Stimulated activated memory B cell treated with anti-CD40 and anti-IgM and Interleukin-4, amounts not matched to agents 10 μg/mL and 1 μg/mL and 100 μg/mL, for 72 hours (primary cell): ENCODE measurements at regions not wholly inside any gene's neighbourhood (a gene's known extent, or its start where the extent isn't known, plus 50 kb on each side); places are given as distances from the start of the nearest gene placed in this dataset.

Experiments
- ATAC-seq: fragments of 150-1000 bp; cut with Tn5 transposase; 2 replicates; pipeline ENCODE4 v1.10.0; 2021
- H3K27ac Mint-ChIP-seq: one replicate; pipeline ENCODE4 v1.8.0; 2022; ENCODE audit warnings: mild to moderate bottlenecking, mixed read lengths
- H3K27me3 Mint-ChIP-seq: one replicate; pipeline ENCODE4 v1.8.0; 2022; ENCODE audit warnings: mixed read lengths
- H3K36me3 Mint-ChIP-seq: one replicate; pipeline ENCODE4 v1.8.0; 2022; ENCODE audit warnings: mixed read lengths
- H3K4me1 Mint-ChIP-seq: one replicate; pipeline ENCODE4 v1.8.0; 2022; ENCODE audit warnings: mixed read lengths
- H3K4me3 Mint-ChIP-seq: one replicate; pipeline ENCODE4 v1.8.0; 2022; ENCODE audit warnings: mild to moderate bottlenecking, moderate library complexity, mixed read lengths
- H3K9me3 Mint-ChIP-seq: one replicate; pipeline ENCODE4 v1.8.0; 2022; ENCODE audit warnings: mixed read lengths

GRCh38 chr18:76736309-76736708 is 86.0 kb upstream of the ZNF236 start:
- Mint-ChIP-seq H3K36me3 (no peaks in the 10 kb centered on the region), H3K27me3 (peaks cover 16% of the 10 kb centered on the region), H3K4me1 (no peaks in the 10 kb centered on the region), H3K4me3 (no peak overlapping the region), H3K9me3 (peaks cover 4% of the 10 kb centered on the region), H3K27ac (no peak overlapping the region)
- ATAC-seq, result no peak

GRCh38 chr18:76730901-76731300 is 91.5 kb upstream of the ZNF236 start:
- no peaks in the 10 kb centered on the region for H3K36me3 Mint-ChIP-seq
- ATAC-seq, result no peak
- H3K27ac Mint-ChIP-seq, result no peak overlapping the region
- no peak overlapping the region for H3K4me3 Mint-ChIP-seq
- H3K9me3 Mint-ChIP-seq, result peaks cover 9% of the 10 kb centered on the region
- no peaks in the 10 kb centered on the region for H3K4me1 Mint-ChIP-seq
- peaks cover 42% of the 10 kb centered on the region for H3K27me3 Mint-ChIP-seq

- Mint-ChIP-seq H3K36me3 (no peaks in the 10 kb centered on the region), H3K27ac (no peak overlapping the region), H3K4me1 (no peaks in the 10 kb centered on the region), H3K27me3 (peaks cover 34% of the 10 kb centered on the region), H3K4me3 (no peak overlapping the region), H3K9me3 (peaks cover 9% of the 10 kb centered on the region)
- no peak for ATAC-seq
Observed at GRCh38 chr18:76727589-76727988, 94.8 kb upstream of the ZNF236 start.

DNA sequence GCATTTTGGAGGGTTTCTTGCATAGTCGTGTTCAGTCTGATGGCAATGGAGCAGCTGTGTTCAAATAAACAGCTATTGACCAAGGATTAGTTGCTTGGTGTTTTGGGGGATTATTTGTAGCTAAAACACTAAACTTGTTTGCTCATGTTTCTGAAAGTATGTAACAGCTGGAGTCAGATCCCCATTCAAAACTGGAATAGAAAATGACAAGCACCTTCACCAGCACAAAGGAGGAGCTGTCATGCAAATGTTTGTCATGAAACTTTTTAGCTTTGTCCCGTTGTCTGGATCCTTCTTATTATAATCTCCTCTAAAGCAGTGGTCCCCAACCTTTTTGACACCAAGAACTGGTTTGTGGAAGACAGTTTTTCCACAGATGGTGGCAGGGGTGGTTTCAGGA is 96.9 kb upstream of the ZNF236 start:
- no peak for ATAC-seq
- Mint-ChIP-seq H3K4me3 (no peak overlapping the region), H3K27me3 (peaks cover 24% of the 10 kb centered on the region), H3K36me3 (no peaks in the 10 kb centered on the region), H3K9me3 (peaks cover 9% of the 10 kb centered on the region), H3K4me1 (no peaks in the 10 kb centered on the region), H3K27ac (no peak overlapping the region)

GRCh38 chr18:76722224-76723061 is 99.9 kb upstream of the ZNF236 start:
- no peaks in the 10 kb centered on the region for H3K4me1 Mint-ChIP-seq
- no peaks in the 10 kb centered on the region for H3K9me3 Mint-ChIP-seq
- no peak for ATAC-seq
- no peak overlapping the region for H3K27ac Mint-ChIP-seq
- H3K4me3 Mint-ChIP-seq, result no peak overlapping the region
- no peaks in the 10 kb centered on the region for H3K36me3 Mint-ChIP-seq
- no peaks in the 10 kb centered on the region for H3K27me3 Mint-ChIP-seq

DNA sequence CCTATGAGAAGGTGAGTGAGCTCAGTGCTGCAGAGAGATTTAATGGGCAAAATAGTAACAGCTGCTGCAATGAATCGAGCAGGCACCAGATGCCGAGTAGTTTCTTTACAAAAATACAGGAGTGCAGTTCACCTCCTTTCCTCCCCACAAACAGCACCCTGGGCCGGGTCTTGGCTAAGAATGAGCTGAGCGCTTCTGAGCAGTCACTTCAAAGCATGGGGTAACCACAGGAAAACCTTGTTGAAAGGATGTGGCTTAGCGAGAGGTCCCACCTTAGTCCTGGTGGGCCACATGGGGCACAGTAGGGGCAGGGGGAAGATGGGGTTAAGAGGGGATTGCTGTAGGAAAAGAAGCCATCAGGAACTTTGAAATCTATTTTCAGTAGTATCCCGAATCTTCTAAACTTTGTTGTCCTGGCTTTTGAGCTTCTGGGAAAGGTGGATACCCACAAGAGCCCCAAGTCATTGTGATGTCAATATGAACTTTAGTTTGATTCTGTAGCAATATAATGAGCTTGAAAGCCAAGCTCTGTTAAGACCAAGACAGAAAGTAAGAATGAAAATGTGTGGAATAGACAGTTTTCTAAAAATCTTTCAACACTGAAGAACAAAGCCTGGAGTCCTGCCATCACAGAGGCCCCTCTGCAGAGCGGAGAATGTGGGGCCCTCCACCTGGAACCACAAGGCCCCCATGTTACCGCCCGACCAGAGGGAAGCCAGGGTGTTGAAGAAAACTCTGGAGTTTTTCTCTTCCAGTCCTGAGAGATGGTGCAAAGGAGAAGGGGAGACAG is 101.0 kb upstream of the ZNF236 start:
- no peaks in the 10 kb centered on the region for H3K36me3 Mint-ChIP-seq
- no peak overlapping the region for H3K4me3 Mint-ChIP-seq
- no peaks in the 10 kb centered on the region for H3K9me3 Mint-ChIP-seq
- H3K27ac Mint-ChIP-seq, result no peak overlapping the region
- no peaks in the 10 kb centered on the region for H3K4me1 Mint-ChIP-seq
- no peak for ATAC-seq
- no peaks in the 10 kb centered on the region for H3K27me3 Mint-ChIP-seq

GRCh38 chr18:76720683-76721082 is 101.7 kb upstream of the ZNF236 start:
- H3K4me3 Mint-ChIP-seq, result no peak overlapping the region
- no peaks in the 10 kb centered on the region for H3K36me3 Mint-ChIP-seq
- no peaks in the 10 kb centered on the region for H3K27me3 Mint-ChIP-seq
- no peaks in the 10 kb centered on the region for H3K9me3 Mint-ChIP-seq
- ATAC-seq, result no peak
- H3K4me1 Mint-ChIP-seq, result no peaks in the 10 kb centered on the region
- H3K27ac Mint-ChIP-seq, result no peak overlapping the region

GRCh38 chr18:76715012-76715610 is 107.2 kb upstream of the ZNF236 start:
- no peaks in the 10 kb centered on the region for H3K9me3 Mint-ChIP-seq
- no peaks in the 10 kb centered on the region for H3K4me1 Mint-ChIP-seq
- H3K4me3 Mint-ChIP-seq, result no peak overlapping the region
- H3K36me3 Mint-ChIP-seq, result no peaks in the 10 kb centered on the region
- no peak for ATAC-seq
- H3K27ac Mint-ChIP-seq, result no peak overlapping the region
- no peaks in the 10 kb centered on the region for H3K27me3 Mint-ChIP-seq

DNA sequence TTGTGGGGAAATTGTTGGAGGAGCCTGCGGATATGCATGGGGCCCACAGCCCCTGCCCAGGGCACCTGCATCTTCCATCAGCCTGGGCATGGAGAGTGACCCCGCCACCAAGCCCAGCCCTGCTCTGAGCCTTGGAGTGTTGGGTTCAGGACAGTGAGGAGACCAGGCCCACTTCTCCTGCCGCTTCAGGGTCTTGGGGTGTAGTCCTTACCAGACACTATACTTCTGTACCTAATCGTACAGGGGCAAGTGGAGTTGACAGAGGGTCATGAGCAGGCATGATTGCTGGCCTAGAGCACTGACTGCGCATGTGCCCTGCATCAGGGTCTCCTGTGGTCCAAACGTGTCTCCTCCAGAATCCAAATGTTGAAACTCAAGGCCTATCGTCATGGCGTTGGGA is 108.9 kb upstream of the ZNF236 start:
- Mint-ChIP-seq H3K9me3 (no peaks in the 10 kb centered on the region), H3K4me3 (no peak overlapping the region), H3K4me1 (no peaks in the 10 kb centered on the region), H3K27ac (no peak overlapping the region), H3K27me3 (no peaks in the 10 kb centered on the region), H3K36me3 (no peaks in the 10 kb centered on the region)
- no peak for ATAC-seq

- no peak overlapping the region for H3K4me3 Mint-ChIP-seq
- H3K27ac Mint-ChIP-seq, result no peak overlapping the region
- no peaks in the 10 kb centered on the region for H3K36me3 Mint-ChIP-seq
- ATAC-seq, result no peak
- no peaks in the 10 kb centered on the region for H3K9me3 Mint-ChIP-seq
- no peaks in the 10 kb centered on the region for H3K27me3 Mint-ChIP-seq
- H3K4me1 Mint-ChIP-seq, result no peaks in the 10 kb centered on the region
Observed at GRCh38 chr18:76712511-76713140, 109.7 kb upstream of the ZNF236 start.

DNA sequence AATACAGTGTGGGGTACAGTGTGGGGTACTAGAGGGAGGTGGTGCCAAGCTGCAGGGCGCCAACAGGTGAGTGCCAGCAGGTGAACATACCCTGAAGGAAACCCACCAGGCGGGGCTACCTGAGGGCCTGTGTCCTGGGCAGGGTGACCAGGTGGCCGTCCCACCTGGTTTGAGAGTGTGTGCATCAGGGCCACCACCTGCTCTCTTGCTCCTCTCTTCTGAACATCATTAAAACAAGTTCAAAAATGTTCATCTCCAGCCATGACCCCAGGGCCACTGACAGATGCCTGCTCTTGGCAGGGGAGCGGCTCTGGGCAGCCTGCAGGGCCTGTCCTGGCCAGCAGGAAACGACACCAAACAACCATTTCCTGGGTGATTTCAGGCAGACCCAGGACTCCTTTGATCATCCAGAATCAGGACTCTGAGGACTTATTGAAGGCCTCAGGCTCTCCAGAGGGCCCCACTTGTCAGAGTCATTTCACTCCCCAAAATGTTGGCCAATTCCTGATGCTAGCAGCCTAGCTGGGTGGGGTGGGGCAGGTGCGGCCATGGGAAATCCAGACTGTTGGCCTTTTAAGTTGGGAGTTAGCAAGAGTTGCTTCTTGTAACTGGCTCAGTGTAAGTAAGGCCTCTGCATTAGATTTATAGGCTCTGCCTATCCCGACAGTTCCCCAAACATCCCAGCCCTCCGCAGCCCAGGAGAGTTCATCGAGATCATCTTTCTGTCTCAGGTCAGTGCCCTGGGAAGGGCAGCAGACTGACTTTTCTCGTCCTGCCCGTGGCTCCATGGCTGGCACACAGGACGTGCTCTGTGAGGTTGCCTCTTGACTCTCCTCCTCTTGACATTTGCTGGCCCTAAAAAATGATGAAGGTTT is 111.5 kb upstream of the ZNF236 start:
- ATAC-seq, result no peak
- no peaks in the 10 kb centered on the region for H3K9me3 Mint-ChIP-seq
- H3K27me3 Mint-ChIP-seq, result no peaks in the 10 kb centered on the region
- H3K4me1 Mint-ChIP-seq, result no peaks in the 10 kb centered on the region
- H3K27ac Mint-ChIP-seq, result no peak overlapping the region
- H3K36me3 Mint-ChIP-seq, result no peaks in the 10 kb centered on the region
- H3K4me3 Mint-ChIP-seq, result no peak overlapping the region

- H3K27me3 Mint-ChIP-seq, result no peaks in the 10 kb centered on the region
- H3K9me3 Mint-ChIP-seq, result no peaks in the 10 kb centered on the region
- no peaks in the 10 kb centered on the region for H3K36me3 Mint-ChIP-seq
- H3K27ac Mint-ChIP-seq, result no peak overlapping the region
- H3K4me3 Mint-ChIP-seq, result no peak overlapping the region
- H3K4me1 Mint-ChIP-seq, result no peaks in the 10 kb centered on the region
- ATAC-seq, result peak; percentile 64
Observed at GRCh38 chr18:76709659-76710645, 112.4 kb upstream of the ZNF236 start.

GRCh38 chr18:76708722-76709353 is 113.5 kb upstream of the ZNF236 start:
- no peaks in the 10 kb centered on the region for H3K27me3 Mint-ChIP-seq
- H3K9me3 Mint-ChIP-seq, result no peaks in the 10 kb centered on the region
- H3K36me3 Mint-ChIP-seq, result no peaks in the 10 kb centered on the region
- no peaks in the 10 kb centered on the region for H3K4me1 Mint-ChIP-seq
- no peak overlapping the region for H3K4me3 Mint-ChIP-seq
- no peak for ATAC-seq
- no peak overlapping the region for H3K27ac Mint-ChIP-seq
